HPDE6-E6E7 (cell line): ENCODE measurements at regions not wholly inside any gene's neighbourhood (a gene's known extent, or its start where the extent isn't known, plus 50 kb on each side); places are given as distances from the start of the nearest gene placed in this dataset.
A peak's percentile ranks its signal among the peaks of the same experiment; 100 is the strongest.

Experiments used
- DNase-seq: peaks from one replicate; pipeline ENCODE4 v3.0.0; 2011; ENCODE audit warnings: missing footprints; ENCODE audit errors: extremely low spot score

- no peak for DNase-seq
These were observed 2086.8 kb downstream of the ARAP2 start for GRCh38 chr4:34157547-34157946.

- DNase-seq = no peak
These were observed 2085.4 kb downstream of the ARAP2 start for GRCh38 chr4:34158878-34159277.

- no peak for DNase-seq
These were observed 2073.4 kb downstream of the ARAP2 start for GRCh38 chr4:34170946-34171345.

GRCh38 chr4:34176609-34177008, 2067.7 kb downstream of the ARAP2 start:
- no peak for DNase-seq

GRCh38 chr4:34178476-34178875, 2065.8 kb downstream of the ARAP2 start:
- DNase-seq = no peak

GRCh38 chr4:34181311-34181841, 2062.9 kb downstream of the ARAP2 start:
- DNase-seq = peak; percentile 48

GRCh38 chr4:34181891-34182290, 2062.4 kb downstream of the ARAP2 start:
- no peak for DNase-seq

- no peak for DNase-seq
These were observed 2062.0 kb downstream of the ARAP2 start for GRCh38 chr4:34182306-34182705.

GRCh38 chr4:34183926-34184325, 2060.4 kb downstream of the ARAP2 start:
- DNase-seq = no peak

- DNase-seq = no peak
These were observed 2057.3 kb downstream of the ARAP2 start for GRCh38 chr4:34187056-34187455.

- DNase-seq = no peak
These were observed 2052.9 kb downstream of the ARAP2 start for GRCh38 chr4:34191443-34191842.

- DNase-seq = no peak
These were observed 2050.7 kb downstream of the ARAP2 start for GRCh38 chr4:34193451-34194154.

GRCh38 chr4:34194585-34194984, 2049.7 kb downstream of the ARAP2 start:
- DNase-seq = no peak

GRCh38 chr4:34196375-34196774, 2047.9 kb downstream of the ARAP2 start:
- DNase-seq = no peak

- DNase-seq = no peak
These were observed 2045.3 kb downstream of the ARAP2 start for GRCh38 chr4:34198966-34199365.

GRCh38 chr4:34200535-34200934, 2043.8 kb downstream of the ARAP2 start:
- DNase-seq = no peak

GRCh38 chr4:34202154-34202553, 2042.2 kb downstream of the ARAP2 start:
- no peak for DNase-seq

- no peak for DNase-seq
These were observed 2023.7 kb downstream of the ARAP2 start for GRCh38 chr4:34220601-34221000.

GRCh38 chr4:34221986-34222385, 2022.3 kb downstream of the ARAP2 start:
- DNase-seq = no peak

GRCh38 chr4:34236118-34236517, 2008.2 kb downstream of the ARAP2 start:
- no peak for DNase-seq

- DNase-seq = no peak
These were observed 1999.0 kb downstream of the ARAP2 start for GRCh38 chr4:34245276-34245675.

- no peak for DNase-seq
These were observed 1993.8 kb downstream of the ARAP2 start for GRCh38 chr4:34250562-34250961.

GRCh38 chr4:34253239-34253638, 1991.1 kb downstream of the ARAP2 start:
- DNase-seq = no peak

GRCh38 chr4:34258176-34258575, 1986.1 kb downstream of the ARAP2 start:
- no peak for DNase-seq
